Keratinocyte (primary cell): ENCODE measurements at regions not wholly inside any gene's neighbourhood (a gene's known extent, or its start where the extent isn't known, plus 50 kb on each side); places are given as distances from the start of the nearest gene placed in this dataset.

Source experiments
- CTCF ChIP-seq, 3 experiments: IDR thresholded peaks in 1 of 3; conservative IDR thresholded peaks in 1 of 3; optimal IDR thresholded peaks in 1 of 3; 2 replicates in 2 of 3; 3 replicates in 1 of 3; pipeline versions ENCODE3 to v1.5.1; 2011; ENCODE audit warnings: low read length in 3 of 3, mild to moderate bottlenecking in 3 of 3, moderate library complexity in 2 of 3, control low read depth in 1 of 3, inconsistent platforms in 1 of 3; ENCODE audit not compliant: insufficient read depth in 2 of 3; ENCODE audit errors: extremely low read depth in 1 of 3
- EZH2 ChIP-seq: IDR thresholded peaks from one replicate; pipeline ENCODE4 v1.6.1; 2012; ENCODE audit warnings: inconsistent platforms, mild to moderate bottlenecking, low read length, moderate library complexity

GRCh38 chr4:162234595-162234994, 70.8 kb upstream of the FSTL5 start:
- TF ChIP-seq CTCF (optimal IDR thresholded peaks at IDR 0.05 in 1 of 3, IDR thresholded peaks at IDR 0.05 in 1 of 3, conservative IDR thresholded peaks at IDR 0.05 in 1 of 3; ENCODE audit: extremely low read depth in 1 of 3, insufficient read depth in 2 of 3, low read length in 3 of 3) (no peak), EZH2 (no peak)
